Activated CD4-positive, alpha-beta memory T cell treated with anti-CD3 and anti-CD28 coated beads, Interleukin-2, amount 10 ng/mL, durations not matched to agents 7 days and 5 days (primary cell): ENCODE measurements at regions not wholly inside any gene's neighbourhood (a gene's known extent, or its start where the extent isn't known, plus 50 kb on each side); places are given as distances from the start of the nearest gene placed in this dataset.

Experiments used
- CTCF ChIA-PET: fragments of 350-600 bp; sonication (Branson Sonifier 250); formaldehyde crosslinking; loops from one replicate; lab custom pipeline; 2021; ENCODE audit warnings: antibody characterized with exemption, inconsistent platforms; lab: Charles Lee
- POLR2A ChIA-PET: fragments of 350-600 bp; sonication (Branson Sonifier 250); formaldehyde crosslinking; loops from one replicate; lab custom pipeline; 2021; ENCODE audit warnings: antibody characterized with exemption; lab: Charles Lee
- DNase-seq: peaks from one replicate; pipeline ENCODE4 v3.0.0-alpha.2; 2020
- H3K27ac Mint-ChIP-seq: one replicate; pipeline ENCODE4 v1.8.0; 2021; ENCODE audit warnings: mild to moderate bottlenecking, mixed read lengths
- H3K27me3 Mint-ChIP-seq: one replicate; pipeline ENCODE4 v1.8.0; 2021; ENCODE audit warnings: mixed read lengths
- H3K36me3 Mint-ChIP-seq: one replicate; pipeline ENCODE4 v1.8.0; 2021; ENCODE audit warnings: low read depth, mixed read lengths
- H3K4me1 Mint-ChIP-seq: one replicate; pipeline ENCODE4 v1.8.0; 2021; ENCODE audit warnings: mixed read lengths
- H3K4me3 Mint-ChIP-seq: one replicate; pipeline ENCODE4 v1.8.0; 2021; ENCODE audit warnings: mild to moderate bottlenecking, mixed read lengths
- H3K9me3 Mint-ChIP-seq: one replicate; pipeline ENCODE4 v1.8.0; 2021; ENCODE audit warnings: mixed read lengths

- H3K27me3 Mint-ChIP-seq, result no peaks in the 10 kb centered on the region
- H3K4me1 Mint-ChIP-seq, result peaks cover 17% of the 10 kb centered on the region
- no peaks in the 10 kb centered on the region for H3K36me3 Mint-ChIP-seq
- POLR2A ChIA-PET, result interaction anchor here (0.7 to 1.2 kb wide), 4 partner anchors 12 to 457 kb away, joined by 3 to 5 read pairs (median 4); partner anchors contain the start of genes FAM76B and SESN3
- no peaks in the 10 kb centered on the region for H3K9me3 Mint-ChIP-seq
- no peak for DNase-seq
- H3K27ac Mint-ChIP-seq, result peak overlapping the region; percentile 33
- CTCF ChIA-PET, result interaction anchor here (0.7 to 2.2 kb wide), 2 partner anchors 11 to 17 kb away, joined by 3 to 6 read pairs; no protein-coding TSS in a partner anchor
- H3K4me3 Mint-ChIP-seq, result no peak overlapping the region
Observed at GRCh38 chr11:95688015-95688414, 101.6 kb downstream of the FAM76B start.

GRCh38 chr11:95686265-95686664 lies 103.3 kb downstream of the FAM76B start:
- Mint-ChIP-seq H3K27ac (no peak overlapping the region), H3K4me3 (no peak overlapping the region), H3K4me1 (peaks cover 30% of the 10 kb centered on the region), H3K36me3 (no peaks in the 10 kb centered on the region), H3K27me3 (no peaks in the 10 kb centered on the region), H3K9me3 (no peaks in the 10 kb centered on the region)
- POLR2A ChIA-PET, result interaction anchor here (1.1 kb wide), 1 partner anchor 14 kb away, joined by 3 read pairs; no protein-coding TSS in a partner anchor
- DNase-seq, result no peak
- CTCF ChIA-PET, result interaction anchor here (0.9 to 1.8 kb wide), 2 partner anchors 16 to 19 kb away, joined by 3 to 6 read pairs; no protein-coding TSS in a partner anchor

GRCh38 chr11:95684701-95685100 lies 104.9 kb downstream of the FAM76B start:
- Mint-ChIP-seq H3K4me3 (no peak overlapping the region), H3K36me3 (no peaks in the 10 kb centered on the region), H3K27me3 (no peaks in the 10 kb centered on the region), H3K27ac (no peak overlapping the region), H3K4me1 (peaks cover 44% of the 10 kb centered on the region), H3K9me3 (no peaks in the 10 kb centered on the region)
- DNase-seq, result no peak
- CTCF ChIA-PET, result no interaction called here
- POLR2A ChIA-PET, result interaction anchor here (1.0 kb wide), 1 partner anchor 9 kb away, joined by 3 read pairs; no protein-coding TSS in a partner anchor

- Mint-ChIP-seq H3K4me3 (no peak overlapping the region), H3K4me1 (peaks cover 48% of the 10 kb centered on the region), H3K36me3 (no peaks in the 10 kb centered on the region), H3K9me3 (no peaks in the 10 kb centered on the region), H3K27me3 (no peaks in the 10 kb centered on the region), H3K27ac (no peak overlapping the region)
- ChIA-PET CTCF (no interaction called here), POLR2A (interaction anchor here (0.8 kb wide), 1 partner anchor 43 kb away, joined by 3 read pairs; no protein-coding TSS in a partner anchor)
- DNase-seq, result no peak
Observed at GRCh38 chr11:95684170-95684569, 105.4 kb downstream of the FAM76B start.

DNA sequence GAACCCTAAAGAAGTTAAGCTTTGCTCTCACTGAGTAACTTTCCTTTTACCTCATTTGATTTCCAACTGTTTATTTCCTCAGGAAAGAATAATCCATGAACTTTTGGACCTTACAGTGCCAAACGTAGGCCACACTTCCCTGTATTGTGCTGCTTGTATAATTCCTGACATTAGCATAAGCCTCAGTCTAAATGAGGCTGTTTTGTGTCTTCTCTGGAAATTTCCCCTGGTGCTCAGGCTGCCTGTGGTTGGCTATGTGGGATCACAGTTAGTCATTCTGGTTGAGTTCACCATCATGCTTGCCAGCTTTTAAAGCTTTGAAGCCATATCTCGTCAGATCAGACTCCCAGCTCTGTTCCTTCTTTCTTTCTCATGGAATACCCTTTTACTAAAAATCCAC lies 107.0 kb downstream of the FAM76B start:
- no peak for DNase-seq
- H3K4me1 Mint-ChIP-seq, result peaks cover 47% of the 10 kb centered on the region
- ChIA-PET POLR2A (interaction anchor here (1.0 kb wide), 1 partner anchor 616 kb away, joined by 3 read pairs; the partner anchor contains the start of gene SRSF8), CTCF (no interaction called here)
- H3K36me3 Mint-ChIP-seq, result no peaks in the 10 kb centered on the region
- no peaks in the 10 kb centered on the region for H3K9me3 Mint-ChIP-seq
- H3K4me3 Mint-ChIP-seq, result no peak overlapping the region
- no peak overlapping the region for H3K27ac Mint-ChIP-seq
- no peaks in the 10 kb centered on the region for H3K27me3 Mint-ChIP-seq

DNA sequence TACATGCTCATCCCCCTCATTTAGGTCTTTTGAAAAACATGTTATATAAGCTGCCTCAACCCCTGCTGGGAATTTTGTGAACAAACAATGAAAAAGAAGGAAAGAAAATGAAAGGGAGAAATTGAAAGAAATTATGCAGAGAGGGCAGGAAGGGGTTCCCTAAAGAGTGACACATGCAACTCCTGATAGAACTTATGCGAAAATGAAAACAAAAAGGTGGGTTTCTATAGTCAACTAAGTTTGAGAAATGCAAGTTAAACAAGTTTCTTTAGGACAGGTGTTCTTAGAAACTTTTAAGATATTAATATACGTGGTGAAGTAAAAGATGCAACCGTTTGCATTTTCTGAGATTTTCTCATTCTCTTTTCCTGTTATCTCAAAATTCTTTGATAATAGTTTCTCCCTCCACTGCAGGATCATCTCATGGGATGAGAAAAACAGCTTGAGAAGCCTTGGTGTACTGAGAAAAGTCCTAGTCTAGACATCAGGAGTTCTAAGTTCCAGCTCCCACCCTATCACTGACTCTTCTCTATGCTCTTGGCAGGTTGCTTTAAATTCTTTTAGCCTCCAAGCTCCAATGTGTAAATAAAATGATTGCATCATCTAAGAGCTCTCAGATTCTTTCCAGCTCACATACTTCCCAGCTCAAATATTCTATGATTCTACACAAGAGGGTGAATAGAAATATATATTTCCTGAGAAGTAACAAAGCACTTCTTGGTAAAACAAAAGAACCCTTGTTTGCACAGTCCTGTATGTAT lies 109.2 kb downstream of the FAM76B start:
- H3K9me3 Mint-ChIP-seq, result no peaks in the 10 kb centered on the region
- ChIA-PET POLR2A (interaction anchor here (0.6 kb wide), 1 partner anchor 10 kb away, joined by 3 read pairs; no protein-coding TSS in a partner anchor), CTCF (interaction anchor here (1.6 to 3.0 kb wide), 2 partner anchors 25 to 528 kb away, joined by 5 to 12 read pairs; no protein-coding TSS in a partner anchor)
- no peak for DNase-seq
- no peaks in the 10 kb centered on the region for H3K36me3 Mint-ChIP-seq
- peaks cover 46% of the 10 kb centered on the region for H3K4me1 Mint-ChIP-seq
- H3K27me3 Mint-ChIP-seq, result no peaks in the 10 kb centered on the region
- peak overlapping the region; percentile 40 for H3K27ac Mint-ChIP-seq
- H3K4me3 Mint-ChIP-seq, result no peak overlapping the region

- no peak for DNase-seq
- no peaks in the 10 kb centered on the region for H3K27me3 Mint-ChIP-seq
- no peak overlapping the region for H3K4me3 Mint-ChIP-seq
- H3K27ac Mint-ChIP-seq, result no peak overlapping the region
- ChIA-PET CTCF (interaction anchor here (1.6 to 3.0 kb wide), 2 partner anchors 27 to 527 kb away, joined by 5 to 12 read pairs; no protein-coding TSS in a partner anchor), POLR2A (no interaction called here)
- no peaks in the 10 kb centered on the region for H3K36me3 Mint-ChIP-seq
- H3K9me3 Mint-ChIP-seq, result no peaks in the 10 kb centered on the region
- H3K4me1 Mint-ChIP-seq, result peaks cover 38% of the 10 kb centered on the region
Observed at GRCh38 chr11:95678988-95679387, 110.6 kb downstream of the FAM76B start.

DNA sequence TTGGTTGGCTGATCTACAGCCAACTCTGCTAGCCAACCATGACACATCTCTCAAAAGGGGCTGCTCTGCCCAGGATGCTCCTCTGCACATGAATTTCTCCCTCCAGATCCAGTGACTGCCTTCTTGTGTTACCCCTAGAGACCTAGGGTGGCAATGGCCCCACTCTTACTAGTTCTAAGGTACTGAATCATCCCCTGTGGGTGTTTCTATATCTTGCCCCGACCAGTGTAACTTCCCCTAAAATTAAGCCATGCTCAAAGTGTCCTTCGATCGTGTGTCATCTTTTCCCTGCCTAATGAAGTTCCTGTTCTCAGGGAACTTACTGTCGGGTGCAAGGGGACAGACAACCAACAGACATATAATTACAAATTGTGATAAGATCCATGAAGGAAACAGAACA lies 113.3 kb downstream of the FAM76B start:
- CTCF ChIA-PET, result no interaction called here
- Mint-ChIP-seq H3K36me3 (no peaks in the 10 kb centered on the region), H3K4me1 (peaks cover 19% of the 10 kb centered on the region), H3K27me3 (no peaks in the 10 kb centered on the region), H3K27ac (no peak overlapping the region), H3K9me3 (no peaks in the 10 kb centered on the region), H3K4me3 (no peak overlapping the region)
- POLR2A ChIA-PET, result no interaction called here
- DNase-seq, result no peak

GRCh38 chr11:95675585-95675984 lies 114.0 kb downstream of the FAM76B start:
- H3K4me3 Mint-ChIP-seq, result no peak overlapping the region
- DNase-seq, result no peak
- no peaks in the 10 kb centered on the region for H3K27me3 Mint-ChIP-seq
- no peak overlapping the region for H3K27ac Mint-ChIP-seq
- H3K4me1 Mint-ChIP-seq, result peaks cover 12% of the 10 kb centered on the region
- ChIA-PET CTCF (no interaction called here), POLR2A (no interaction called here)
- H3K36me3 Mint-ChIP-seq, result no peaks in the 10 kb centered on the region
- no peaks in the 10 kb centered on the region for H3K9me3 Mint-ChIP-seq

DNA sequence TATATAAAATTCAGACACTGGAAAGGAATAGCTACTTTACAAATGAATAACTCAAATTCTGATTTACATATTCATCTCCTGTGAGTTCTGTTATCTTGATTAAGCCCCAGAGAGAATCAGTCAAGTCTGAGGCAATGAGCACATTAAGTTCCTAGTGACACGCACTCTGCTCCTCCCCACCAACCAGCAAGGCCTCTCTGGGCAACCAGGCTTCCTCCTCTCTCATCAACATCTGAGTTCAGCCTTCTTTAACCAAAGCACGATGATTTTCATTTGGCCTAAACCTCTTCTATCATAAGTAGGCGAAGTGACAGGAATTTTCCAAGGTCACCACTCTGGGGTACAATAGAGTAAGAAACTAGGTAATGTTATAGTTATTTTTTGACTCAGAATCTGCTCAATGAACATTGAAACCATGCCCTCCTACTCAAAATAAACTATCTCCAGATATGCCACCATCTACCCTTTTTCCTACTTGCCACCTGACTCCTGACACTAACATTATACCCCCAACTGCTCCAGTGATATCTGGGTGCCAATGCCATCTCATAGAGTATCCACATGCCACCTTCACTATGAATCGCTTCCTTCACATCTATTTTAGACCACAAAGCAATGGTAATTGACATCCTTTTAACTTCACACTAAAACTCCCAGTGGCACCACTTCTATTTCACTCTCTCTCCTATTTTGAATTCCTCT lies 114.8 kb downstream of the FAM76B start:
- Mint-ChIP-seq H3K4me1 (peaks cover 5% of the 10 kb centered on the region), H3K36me3 (no peaks in the 10 kb centered on the region), H3K27me3 (no peaks in the 10 kb centered on the region), H3K27ac (no peak overlapping the region), H3K4me3 (no peak overlapping the region), H3K9me3 (no peaks in the 10 kb centered on the region)
- ChIA-PET POLR2A (no interaction called here), CTCF (no interaction called here)
- DNase-seq, result no peak

DNA sequence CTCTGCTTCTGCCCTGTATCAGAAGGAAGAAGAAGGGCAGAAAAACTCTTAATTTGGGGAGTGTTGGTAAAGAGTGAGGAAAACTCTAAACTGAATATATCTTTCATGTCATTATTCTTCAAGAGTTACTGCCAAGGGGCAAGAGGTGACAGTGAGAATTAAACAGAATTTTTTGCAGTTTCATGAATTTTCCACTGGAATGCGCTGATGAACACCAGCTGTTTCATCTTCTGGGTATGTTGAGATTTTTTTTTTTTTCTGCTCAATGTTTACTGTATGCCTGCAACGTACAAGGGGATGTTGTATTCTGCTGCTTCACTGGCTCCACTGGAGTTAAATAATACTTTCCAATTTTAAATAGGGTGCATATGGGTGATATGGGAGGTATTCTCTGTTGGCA lies 117.8 kb downstream of the FAM76B start:
- Mint-ChIP-seq H3K36me3 (no peaks in the 10 kb centered on the region), H3K27me3 (no peaks in the 10 kb centered on the region), H3K4me1 (no peaks in the 10 kb centered on the region), H3K9me3 (peaks cover 2% of the 10 kb centered on the region), H3K4me3 (no peak overlapping the region), H3K27ac (no peak overlapping the region)
- POLR2A ChIA-PET, result no interaction called here
- CTCF ChIA-PET, result no interaction called here
- no peak for DNase-seq

DNA sequence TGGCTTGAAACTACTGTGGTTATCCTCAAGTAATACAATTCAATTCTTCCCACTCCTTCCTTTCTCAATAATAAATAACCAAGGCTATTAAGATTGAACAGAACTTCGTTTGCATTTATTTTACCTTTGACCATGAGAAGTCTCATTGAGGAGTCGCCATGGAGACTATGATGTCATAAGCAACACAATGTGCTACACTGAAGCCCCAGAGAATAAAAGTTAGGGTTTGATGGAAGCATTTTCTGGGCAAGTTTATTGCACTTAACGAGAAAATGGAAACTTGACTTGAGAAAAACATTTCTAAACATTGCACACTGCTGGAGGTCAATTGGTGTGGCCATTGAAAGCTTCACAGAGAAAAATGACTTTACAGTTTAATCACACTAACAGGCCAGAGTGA lies 121.5 kb downstream of the FAM76B start:
- ChIA-PET POLR2A (no interaction called here), CTCF (no interaction called here)
- H3K4me1 Mint-ChIP-seq, result no peaks in the 10 kb centered on the region
- no peak for DNase-seq
- peaks cover 4% of the 10 kb centered on the region for H3K9me3 Mint-ChIP-seq
- no peaks in the 10 kb centered on the region for H3K36me3 Mint-ChIP-seq
- H3K27me3 Mint-ChIP-seq, result no peaks in the 10 kb centered on the region
- no peak overlapping the region for H3K27ac Mint-ChIP-seq
- no peak overlapping the region for H3K4me3 Mint-ChIP-seq

DNA sequence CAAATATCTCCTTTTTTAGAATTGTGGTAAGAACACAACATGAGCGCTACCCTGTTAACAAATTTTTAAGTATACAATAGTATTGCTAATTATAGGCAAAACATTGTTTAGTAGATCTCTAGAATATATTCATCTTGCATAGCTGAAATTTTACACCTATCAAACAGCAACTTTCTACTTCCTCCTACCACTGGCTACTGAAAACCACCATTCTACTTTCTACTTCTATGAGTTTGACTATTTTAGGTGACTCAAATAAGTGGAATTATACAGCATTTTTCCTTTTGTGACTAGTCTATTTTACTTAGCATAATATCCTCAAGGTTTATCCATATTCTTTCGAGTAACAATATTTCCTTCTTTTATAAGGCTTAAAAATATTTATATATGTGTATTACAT lies 128.4 kb downstream of the FAM76B start:
- Mint-ChIP-seq H3K4me3 (no peak overlapping the region), H3K9me3 (peaks cover 2% of the 10 kb centered on the region), H3K4me1 (peaks cover 2% of the 10 kb centered on the region), H3K36me3 (no peaks in the 10 kb centered on the region), H3K27me3 (no peaks in the 10 kb centered on the region), H3K27ac (no peak overlapping the region)
- no peak for DNase-seq
- ChIA-PET POLR2A (no interaction called here), CTCF (no interaction called here)
